H1 (cell line): ENCODE measurements at regions not wholly inside any gene's neighbourhood (a gene's known extent, or its start where the extent isn't known, plus 50 kb on each side); places are given as distances from the start of the nearest gene placed in this dataset.
"Not testable (repeated sequence)": the region's sequence is repeated elsewhere in the genome, so short reads cannot be mapped to it uniquely, and the experiment has no call there.

Source experiments
- CTCF ChIA-PET: fragments of 300-600 bp; sonication (Branson Sonifier 250); formaldehyde crosslinking; loops from one replicate; lab custom pipeline; 2021; ENCODE audit not compliant: partially characterized antibody; lab: Charles Lee
- POLR2A ChIA-PET: fragments of 300-600 bp; sonication (Branson Sonifier 250); formaldehyde crosslinking; loops from one replicate; lab custom pipeline; 2021; ENCODE audit warnings: inconsistent platforms; ENCODE audit not compliant: partially characterized antibody; lab: Charles Lee
- DNase-seq, 2 experiments: peaks; one replicate each; pipeline versions ENCODE4 v3.0.0 to v3.0.0-alpha.2; 2010 to 2022; ENCODE audit warnings: low spot score in 2 of 2, low read depth in 1 of 2, mixed read lengths in 1 of 2
- FAIRE-seq: peaks from 2 replicates; lab custom pipeline; 2011; peaks lifted over from hg19 to GRCh38; lab: Jason Lieb, UNC
- H2AFZ ChIP-seq: 2 replicates; pipeline ENCODE4 v1.8.1; 2012; ENCODE audit warnings: low read length, inconsistent platforms
- H2AK5ac ChIP-seq: 2 replicates; pipeline ENCODE4 v1.6.1; 2013; ENCODE audit warnings: low read depth, low read length
- H2BK120ac ChIP-seq: replicated peaks from 2 replicates; pipeline ENCODE3; 2013; ENCODE audit warnings: low read depth, low read length, inconsistent platforms
- H2BK12ac ChIP-seq: 2 replicates; pipeline ENCODE4 v1.6.1; 2013; ENCODE audit warnings: low read depth, low read length
- H2BK15ac ChIP-seq: 2 replicates; pipeline ENCODE4 v1.6.1; 2013; ENCODE audit warnings: low read length
- H2BK20ac ChIP-seq: 2 replicates; pipeline ENCODE4 v1.6.1; 2013; ENCODE audit warnings: low read length
- H2BK5ac ChIP-seq: 2 replicates; pipeline ENCODE4 v1.6.1; 2013; ENCODE audit warnings: low read depth, low read length
- H3K14ac ChIP-seq: 2 replicates; pipeline ENCODE4 v1.6.1; 2013; ENCODE audit warnings: inconsistent platforms; ENCODE audit not compliant: insufficient read length
- H3K18ac ChIP-seq: 2 replicates; pipeline ENCODE4 v1.6.1; 2013; ENCODE audit warnings: low read length; ENCODE audit errors: extremely low read depth
- H3K23ac ChIP-seq: 2 replicates; pipeline ENCODE4 v1.6.1; 2013; ENCODE audit warnings: inconsistent platforms; ENCODE audit not compliant: insufficient read length
- H3K23me2 ChIP-seq: 2 replicates; pipeline ENCODE4 v1.6.1; 2013; ENCODE audit warnings: low read depth, low read length
- H3K27ac ChIP-seq: 2 replicates; pipeline ENCODE4 v1.6.1; 2011; ENCODE audit warnings: low read depth, low read length, inconsistent platforms
- H3K27me3 ChIP-seq, 4 experiments: replicated peaks in 1 of 4; 1 replicate in 1 of 4; 2 replicates in 3 of 4; pipeline versions ENCODE4 v1.6.1 to v1.8.1; 2011 to 2013; ENCODE audit warnings: low read length in 3 of 4, mild to moderate bottlenecking in 3 of 4, inconsistent platforms in 2 of 4, mixed read lengths in 2 of 4, moderate library complexity in 1 of 4; ENCODE audit not compliant: control insufficient read depth in 3 of 4, insufficient read depth in 3 of 4; ENCODE audit errors: extremely low read depth in 1 of 4
- H3K36me3 ChIP-seq, 4 experiments: 2 replicates each; pipeline versions ENCODE4 v1.6.1 to v1.8.1; 2011 to 2013; ENCODE audit warnings: mild to moderate bottlenecking in 4 of 4, low read length in 3 of 4, moderate library complexity in 2 of 4, control low read depth in 1 of 4, inconsistent platforms in 1 of 4; ENCODE audit not compliant: insufficient read depth in 4 of 4, control insufficient read depth in 2 of 4
- H3K4ac ChIP-seq: replicated peaks from 2 replicates; pipeline ENCODE3; 2013; ENCODE audit warnings: low read length, low read depth, mixed read lengths, inconsistent platforms; ENCODE audit not compliant: insufficient read length
- H3K4me1 ChIP-seq, 4 experiments: replicated peaks in 1 of 4; 1 replicate in 1 of 4; 2 replicates in 3 of 4; pipeline versions ENCODE4 v1.6.1 to v1.8.1; 2011 to 2013; ENCODE audit warnings: low read length in 3 of 4, inconsistent platforms in 2 of 4, mixed read lengths in 1 of 4; ENCODE audit not compliant: insufficient read depth in 4 of 4, control insufficient read depth in 3 of 4
- H3K4me2 ChIP-seq, 2 experiments: 2 replicates each; pipeline versions ENCODE4 v1.6.1 to v1.8.1; 2011 to 2013; ENCODE audit warnings: low read depth in 2 of 2, low read length in 2 of 2, control low read depth in 1 of 2, inconsistent platforms in 1 of 2, mild to moderate bottlenecking in 1 of 2; ENCODE audit not compliant: insufficient read depth in 1 of 2
- H3K4me3 ChIP-seq, 4 experiments: fragments of 200-600, 300-600 bp in 1 of 4; sonication (generic), shearing (Covaris generic), sonication (Bioruptor Twin) in 1 of 4; 2 replicates each; pipeline versions ENCODE4 v1.5.1 to v1.8.1; 2011 to 2016; ENCODE audit warnings: low read length in 4 of 4, low read depth in 3 of 4, control low read depth in 2 of 4, inconsistent platforms in 2 of 4, mild to moderate bottlenecking in 2 of 4, mixed read lengths in 1 of 4, moderate library complexity in 1 of 4; ENCODE audit not compliant: insufficient read depth in 2 of 4; ENCODE audit errors: extremely low read depth in 1 of 4
- H3K56ac ChIP-seq: replicated peaks from 2 replicates; pipeline ENCODE3; 2013; ENCODE audit warnings: low read depth, mild to moderate bottlenecking, mixed read lengths, low read length, inconsistent platforms; ENCODE audit not compliant: insufficient read length
- H3K79me1 ChIP-seq: 2 replicates; pipeline ENCODE4 v1.6.1; 2013; ENCODE audit warnings: low read depth, low read length, control low read depth
- H3K79me2 ChIP-seq, 2 experiments: 2 replicates each; pipeline versions ENCODE4 v1.6.1 to v1.8.1; 2012 to 2013; ENCODE audit warnings: low read length in 2 of 2, mild to moderate bottlenecking in 2 of 2, inconsistent platforms in 1 of 2; ENCODE audit not compliant: insufficient read depth in 2 of 2, control insufficient read depth in 1 of 2
- H3K9ac ChIP-seq, 4 experiments: replicated peaks in 1 of 4; 1 replicate in 1 of 4; 2 replicates in 3 of 4; pipeline versions ENCODE4 v1.6.1 to v1.8.1; 2011 to 2013; ENCODE audit warnings: low read depth in 3 of 4, low read length in 3 of 4, control low read depth in 2 of 4, mild to moderate bottlenecking in 2 of 4, moderate library complexity in 2 of 4, inconsistent platforms in 1 of 4; ENCODE audit errors: extremely low read depth in 1 of 4
- H3K9me3 ChIP-seq, 2 experiments: 2 replicates each; pipeline versions ENCODE4 v1.6.1 to v1.8.1; 2012 to 2013; ENCODE audit warnings: mild to moderate bottlenecking in 2 of 2, moderate library complexity in 2 of 2, control low read depth in 1 of 2, inconsistent platforms in 1 of 2, low read depth in 1 of 2, low read length in 1 of 2, mixed read lengths in 1 of 2; ENCODE audit not compliant: insufficient read depth in 2 of 2
- H4K20me1 ChIP-seq, 2 experiments: replicated peaks in 1 of 2; 2 replicates each; pipeline versions ENCODE3 to v1.8.1; 2011 to 2013; ENCODE audit warnings: inconsistent platforms in 2 of 2, low read length in 2 of 2, mild to moderate bottlenecking in 1 of 2; ENCODE audit not compliant: insufficient read depth in 2 of 2, control insufficient read depth in 1 of 2
- H4K5ac ChIP-seq: 2 replicates; pipeline ENCODE4 v1.6.1; 2013; ENCODE audit warnings: low read length, low read depth, mixed read lengths, inconsistent platforms; ENCODE audit not compliant: insufficient read length
- H4K8ac ChIP-seq: 2 replicates; pipeline ENCODE4 v1.8.0; 2013; ENCODE audit warnings: mild to moderate bottlenecking, moderate library complexity, low read length, inconsistent platforms; ENCODE audit not compliant: insufficient read depth; ENCODE audit errors: extremely low read depth
- H4K91ac ChIP-seq: replicated peaks from 2 replicates; pipeline ENCODE3; 2013; ENCODE audit warnings: low read length, mixed read lengths, inconsistent platforms; ENCODE audit not compliant: insufficient read length
- WGBS, 2 experiments: shearing (Covaris generic) in 1 of 2; methylation state at CpG; one replicate each; pipeline versions ENCODE4 v1.1.6 to v1.1.7; 2013 to 2015; ENCODE audit warnings: low lambda C conversion rate in 2 of 2, mixed read lengths in 2 of 2, inconsistent platforms in 1 of 2, low coverage in 1 of 2, missing lambda C conversion rate in 1 of 2; ENCODE audit not compliant: insufficient replicate concordance in 2 of 2, insufficient coverage in 1 of 2, insufficient read length in 1 of 2; ENCODE audit errors: extremely low coverage in 1 of 2, missing lambda C conversion rate in 1 of 2; 5-methylcytosine and 5-hydroxymethylcytosine counted together

- H4K8ac ChIP-seq, H3K56ac ChIP-seq, H3K36me3 ChIP-seq, H2BK12ac ChIP-seq, H2BK20ac ChIP-seq, H3K23ac ChIP-seq, H2AK5ac ChIP-seq, H3K23me2 ChIP-seq, H2AFZ ChIP-seq, H3K14ac ChIP-seq, H3K27ac ChIP-seq, CTCF ChIA-PET, H2BK5ac ChIP-seq, H2BK120ac ChIP-seq, H3K4me2 ChIP-seq, H4K5ac ChIP-seq, H3K18ac ChIP-seq, H3K9ac ChIP-seq, H3K9me3 ChIP-seq, H4K91ac ChIP-seq, H3K79me2 ChIP-seq, H3K27me3 ChIP-seq, H3K4me3 ChIP-seq, H3K4me1 ChIP-seq, H2BK15ac ChIP-seq, H4K20me1 ChIP-seq, H3K79me1 ChIP-seq, H3K4ac ChIP-seq, POLR2A ChIA-PET, FAIRE-seq: not testable (repeated sequence)
- WGBS, 2 experiments, result 75% methylated on average over 4 of the region's 21 CpGs; no CpG with 5 or more reads in 1 of the 2 experiments
- DNase-seq, result peak in 1 of 2 experiments; percentile 50
Measured at GRCh38 chr9:61854260-61854640, 664.4 kb downstream of the SPATA31A7 start.

GRCh38 chr9:61856283-61856682 is 666.4 kb downstream of the SPATA31A7 start:
- no CpG with 5 or more reads among the region's 33 CpGs for WGBS, 2 experiments
- H2AFZ ChIP-seq, result not testable (repeated sequence)

More at GRCh38 chr9:61856283-61856682, 666.4 kb downstream of the SPATA31A7 start:
- H3K27ac ChIP-seq, H3K18ac ChIP-seq, H2BK5ac ChIP-seq, H4K20me1 ChIP-seq, H4K8ac ChIP-seq, H3K27me3 ChIP-seq, H3K36me3 ChIP-seq, H3K4ac ChIP-seq, H2BK20ac ChIP-seq, DNase-seq, H3K23ac ChIP-seq, H3K4me3 ChIP-seq, H3K9ac ChIP-seq, H3K4me1 ChIP-seq, H2BK12ac ChIP-seq, H2BK120ac ChIP-seq, H2BK15ac ChIP-seq, H4K5ac ChIP-seq, H3K4me2 ChIP-seq, H3K56ac ChIP-seq, H3K9me3 ChIP-seq, H2AK5ac ChIP-seq, H3K79me1 ChIP-seq, H3K23me2 ChIP-seq, H3K14ac ChIP-seq, H3K79me2 ChIP-seq, FAIRE-seq, CTCF ChIA-PET, POLR2A ChIA-PET, H4K91ac ChIP-seq: not testable (repeated sequence)
